DND-41 (cell line): ENCODE measurements at regions not wholly inside any gene's neighbourhood (a gene's known extent, or its start where the extent isn't known, plus 50 kb on each side); places are given as distances from the start of the nearest gene placed in this dataset.

ENCODE experiments used
- CTCF ChIP-seq: IDR thresholded peaks from 2 replicates; pipeline ENCODE4 v1.5.1; 2012; ENCODE audit warnings: borderline replicate concordance, low read length, moderate library complexity, mild to moderate bottlenecking; ENCODE audit not compliant: poor library complexity, severe bottlenecking; ENCODE audit errors: extremely low read depth
- EZH2 ChIP-seq: IDR thresholded peaks from 3 replicates; pipeline ENCODE4 v1.6.1; 2012; ENCODE audit warnings: borderline replicate concordance, low read depth, mild to moderate bottlenecking, moderate library complexity, low read length, inconsistent platforms; ENCODE audit not compliant: severe bottlenecking

GRCh38 chr14:48826058-48826457 is 760.1 kb downstream of the RPS29 start:
- TF ChIP-seq CTCF (no peak), EZH2 (no peak)
